ENCODE measurements at regions not wholly inside any gene's neighbourhood (a gene's known extent, or its start where the extent isn't known, plus 50 kb on each side); places are given as distances from the start of the nearest gene placed in this dataset.
"Not testable (repeated sequence)": the region's sequence is repeated elsewhere in the genome, so short reads cannot be mapped to it uniquely, and the experiment has no call there.

DNA sequence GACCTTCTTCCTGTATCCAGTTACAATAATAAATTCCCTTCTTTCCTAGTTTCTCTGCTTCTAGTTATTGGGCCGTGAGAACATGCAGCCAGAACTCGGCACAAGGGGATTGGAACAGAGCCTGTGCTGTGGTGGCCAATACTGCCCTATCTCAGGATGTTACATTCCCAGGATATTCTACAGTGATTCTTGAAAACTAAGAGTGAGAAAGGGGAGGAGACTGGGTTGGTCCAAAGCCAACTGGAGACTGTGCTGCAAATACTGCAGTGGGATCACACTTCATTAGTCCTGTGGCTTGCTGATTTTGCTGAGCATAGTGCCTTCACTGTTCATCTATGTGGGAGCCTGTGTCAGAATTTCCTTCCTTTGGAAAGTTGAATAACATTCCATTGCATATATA lies 456.8 kb downstream of the RPIA start:
- TF ChIP-seq, protein P1, sequence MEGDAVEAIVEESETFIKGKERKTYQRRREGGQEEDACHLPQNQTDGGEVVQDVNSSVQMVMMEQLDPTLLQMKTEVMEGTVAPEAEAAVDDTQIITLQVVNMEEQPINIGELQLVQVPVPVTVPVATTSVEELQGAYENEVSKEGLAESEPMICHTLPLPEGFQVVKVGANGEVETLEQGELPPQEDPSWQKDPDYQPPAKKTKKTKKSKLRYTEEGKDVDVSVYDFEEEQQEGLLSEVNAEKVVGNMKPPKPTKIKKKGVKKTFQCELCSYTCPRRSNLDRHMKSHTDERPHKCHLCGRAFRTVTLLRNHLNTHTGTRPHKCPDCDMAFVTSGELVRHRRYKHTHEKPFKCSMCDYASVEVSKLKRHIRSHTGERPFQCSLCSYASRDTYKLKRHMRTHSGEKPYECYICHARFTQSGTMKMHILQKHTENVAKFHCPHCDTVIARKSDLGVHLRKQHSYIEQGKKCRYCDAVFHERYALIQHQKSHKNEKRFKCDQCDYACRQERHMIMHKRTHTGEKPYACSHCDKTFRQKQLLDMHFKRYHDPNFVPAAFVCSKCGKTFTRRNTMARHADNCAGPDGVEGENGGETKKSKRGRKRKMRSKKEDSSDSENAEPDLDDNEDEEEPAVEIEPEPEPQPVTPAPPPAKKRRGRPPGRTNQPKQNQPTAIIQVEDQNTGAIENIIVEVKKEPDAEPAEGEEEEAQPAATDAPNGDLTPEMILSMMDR (IDR thresholded peaks at IDR 0.05; ENCODE audit: poor library complexity, severe bottlenecking): not testable (repeated sequence)
- TF ChIP-seq SMC3 (conservative IDR thresholded peaks at IDR 0.05; ENCODE audit: poor library complexity); EP300 (conservative IDR thresholded peaks at IDR 0.05; ENCODE audit: poor library complexity, severe bottlenecking); TAF1 (IDR thresholded peaks at IDR 0.05; ENCODE audit: low read depth): not testable (repeated sequence)
